ENCODE measurements at regions not wholly inside any gene's neighbourhood (a gene's known extent, or its start where the extent isn't known, plus 50 kb on each side); places are given as distances from the start of the nearest gene placed in this dataset.
A peak's percentile ranks its signal among the peaks of the same experiment; 100 is the strongest.

DNA sequence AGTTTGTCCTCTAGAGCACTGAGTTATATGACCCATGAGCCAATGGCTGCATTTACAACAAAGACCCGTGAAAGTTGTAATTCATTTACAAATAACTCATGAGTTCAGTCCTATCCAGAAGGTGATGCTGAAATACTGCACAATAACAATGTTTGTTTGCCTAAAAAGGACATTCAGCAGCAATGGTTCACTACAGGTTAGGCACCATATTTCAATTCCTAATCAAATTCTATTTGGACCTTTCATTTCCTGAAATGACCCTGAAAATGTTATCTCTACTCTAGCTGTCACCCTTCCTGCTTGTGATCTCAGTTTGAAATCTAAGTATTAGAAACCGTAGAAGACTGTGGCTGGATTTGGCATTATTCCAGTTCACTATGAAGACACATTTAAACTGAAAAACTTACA lies 191.2 kb upstream of the SAMSN1 start:
- ChIA-PET POLR2A (interaction anchor here in 1 of 2 donors (0.9 kb wide), 1 partner anchor 187 kb away, joined by 3 read pairs; no protein-coding TSS in a partner anchor), CTCF (interaction anchor here (0.6 to 2.3 kb wide), 32 partner anchors 9 to 855 kb away, joined by 3 to 17 read pairs (median 4); partner anchors contain the start of gene HSPA13 (in 1 of the 2))
- DNase-seq (no peak), ATAC-seq (replicated peaks in 1 of 4) (no peak)
- no peaks in the 10 kb centered on the region for H3K9me3 ChIP-seq
- H3K36me3 ChIP-seq (ENCODE audit: control insufficient read depth in 2 of 2, extremely low read depth in 1 of 2, insufficient read depth in 1 of 2, low read length in 1 of 2), result no peaks in the 10 kb centered on the region
- 78% methylated on average over 1 of the region's 2 CpGs for WGBS (ENCODE audit: insufficient coverage)
- no peak overlapping the region for H3K4me3 ChIP-seq (ENCODE audit: control insufficient read depth in 1 of 2, extremely low read depth in 1 of 2, low read length in 1 of 2)
- H3K36me3 Mint-ChIP-seq, result no peaks in the 10 kb centered on the region
- H3K27me3 ChIP-seq (replicated peaks in 1 of 2; ENCODE audit: control insufficient read depth in 2 of 2, extremely low read depth in 1 of 2, insufficient read depth in 2 of 2, low read length in 1 of 2), result no peaks in the 10 kb centered on the region
- H3K4me3 Mint-ChIP-seq, result no peak overlapping the region
- no peak overlapping the region for H3K27ac ChIP-seq (ENCODE audit: low read length)
- H3K4me1 Mint-ChIP-seq, result peaks cover 14 to 22% (median 20%) of the 10 kb centered on the region in 3 donors
- H3K9me3 Mint-ChIP-seq, result no peaks in the 10 kb centered on the region
- no peaks in the 10 kb centered on the region for H3K27me3 Mint-ChIP-seq
- H3K4me1 ChIP-seq (ENCODE audit: control insufficient read depth in 1 of 2, extremely low read depth in 1 of 2, insufficient read depth in 2 of 2, low read length in 2 of 2), result peaks cover 0 to 2% of the 10 kb centered on the region in 2 experiments
- peak overlapping the region in 1 of 2 donors; percentile 13 for H3K27ac Mint-ChIP-seq

DNA sequence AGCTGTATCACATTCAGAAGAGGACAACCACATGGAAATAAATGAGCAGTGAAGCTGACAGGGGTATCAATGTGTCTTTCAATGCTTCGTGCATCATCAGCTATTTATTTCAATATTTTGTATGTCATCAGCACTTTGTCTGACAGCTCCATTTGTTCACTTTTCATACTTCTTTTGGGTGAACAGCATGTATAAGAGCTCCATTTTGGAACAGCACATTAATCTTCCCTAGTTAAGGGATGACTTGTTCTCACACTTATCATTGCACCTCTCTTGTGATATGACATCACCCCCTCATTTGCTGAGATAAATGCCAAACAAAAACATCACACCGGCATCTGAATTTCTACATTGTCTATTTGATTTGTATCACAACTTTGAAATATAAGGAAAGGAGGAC lies 190.6 kb upstream of the SAMSN1 start:
- no peak overlapping the region for H3K27ac Mint-ChIP-seq
- ATAC-seq (replicated peaks in 1 of 4), result no peak

DNA sequence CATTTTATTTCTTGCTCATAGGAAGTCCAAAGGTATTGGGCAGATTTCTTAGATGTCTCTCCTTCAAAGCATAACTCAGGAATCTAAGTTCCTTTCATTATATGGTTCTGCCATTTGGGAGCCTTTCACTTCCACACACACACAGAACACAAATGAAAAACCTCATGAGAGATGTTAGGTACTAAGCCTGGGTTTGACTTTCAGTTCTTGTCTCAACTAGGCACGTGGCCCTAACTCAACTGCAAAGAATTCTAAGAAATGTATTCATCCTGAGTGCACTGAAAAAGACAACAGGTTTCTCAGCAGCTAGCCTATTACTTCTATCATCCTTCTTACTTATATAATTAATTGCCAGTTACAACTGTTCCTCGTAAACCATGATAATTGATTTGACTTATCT lies 190.0 kb upstream of the SAMSN1 start:
- no peaks in the 10 kb centered on the region for H3K27me3 ChIP-seq (replicated peaks in 1 of 2; ENCODE audit: control insufficient read depth in 2 of 2, extremely low read depth in 1 of 2, insufficient read depth in 2 of 2, low read length in 1 of 2)
- DNase-seq, result no peak
- H3K36me3 Mint-ChIP-seq, result no peaks in the 10 kb centered on the region
- H3K9me3 ChIP-seq, result no peaks in the 10 kb centered on the region
- POLR2A ChIA-PET, result interaction anchor here in 1 of 2 donors (0.6 to 0.9 kb wide), 2 partner anchors 210 to 738 kb away, joined by 3 read pairs; no protein-coding TSS in a partner anchor
- peak in 1 of 4 experiments; percentile 32 for ATAC-seq (replicated peaks in 1 of 4)
- H3K27me3 Mint-ChIP-seq, result no peaks in the 10 kb centered on the region
- WGBS (ENCODE audit: insufficient coverage), result 0% methylated on average over 1 of the region's 2 CpGs
- no peak overlapping the region for H3K4me3 Mint-ChIP-seq
- no peaks in the 10 kb centered on the region for H3K9me3 Mint-ChIP-seq
- peaks cover 0 to 2% of the 10 kb centered on the region in 2 experiments for H3K4me1 ChIP-seq (ENCODE audit: control insufficient read depth in 1 of 2, extremely low read depth in 1 of 2, insufficient read depth in 2 of 2, low read length in 2 of 2)
- peak overlapping the region in 1 of 2 donors; percentile 44 for H3K27ac Mint-ChIP-seq
- H3K4me1 Mint-ChIP-seq, result peaks cover 14 to 22% (median 20%) of the 10 kb centered on the region in 3 donors
- H3K4me3 ChIP-seq (ENCODE audit: control insufficient read depth in 1 of 2, extremely low read depth in 1 of 2, low read length in 1 of 2), result no peak overlapping the region
- CTCF ChIA-PET, result interaction anchor here (0.5 to 2.3 kb wide), 20 partner anchors 8 to 975 kb away, joined by 3 to 17 read pairs (median 4); no protein-coding TSS in a partner anchor
- H3K27ac ChIP-seq (ENCODE audit: low read length), result no peak overlapping the region
- no peaks in the 10 kb centered on the region for H3K36me3 ChIP-seq (ENCODE audit: control insufficient read depth in 2 of 2, extremely low read depth in 1 of 2, insufficient read depth in 1 of 2, low read length in 1 of 2)

More for the DNA sequence above, 190.6 kb upstream of the SAMSN1 start:
- Histone ChIP-seq H3K4me1 (ENCODE audit: control insufficient read depth in 1 of 2, extremely low read depth in 1 of 2, insufficient read depth in 2 of 2, low read length in 2 of 2) (peaks cover 0 to 2% of the 10 kb centered on the region in 2 experiments), H3K4me3 (ENCODE audit: control insufficient read depth in 1 of 2, extremely low read depth in 1 of 2, low read length in 1 of 2) (no peak overlapping the region), H3K27me3 (replicated peaks in 1 of 2; ENCODE audit: control insufficient read depth in 2 of 2, extremely low read depth in 1 of 2, insufficient read depth in 2 of 2, low read length in 1 of 2) (no peaks in the 10 kb centered on the region), H3K36me3 (ENCODE audit: control insufficient read depth in 2 of 2, extremely low read depth in 1 of 2, insufficient read depth in 1 of 2, low read length in 1 of 2) (no peaks in the 10 kb centered on the region), H3K27ac (ENCODE audit: low read length) (no peak overlapping the region), H3K9me3 (no peaks in the 10 kb centered on the region)
- ChIA-PET CTCF (interaction anchor here (0.5 to 2.3 kb wide), 21 partner anchors 8 to 974 kb away, joined by 3 to 17 read pairs (median 3); no protein-coding TSS in a partner anchor), POLR2A (interaction anchor here in 1 of 2 donors (0.9 kb wide), 1 partner anchor 186 kb away, joined by 3 read pairs; no protein-coding TSS in a partner anchor)
- no peaks in the 10 kb centered on the region for H3K36me3 Mint-ChIP-seq
- no peaks in the 10 kb centered on the region for H3K9me3 Mint-ChIP-seq
- no peak overlapping the region for H3K4me3 Mint-ChIP-seq
- H3K27me3 Mint-ChIP-seq, result no peaks in the 10 kb centered on the region
- no peak for DNase-seq
- 80% methylated on average over 1 of the region's 2 CpGs for WGBS (ENCODE audit: insufficient coverage)
- H3K4me1 Mint-ChIP-seq, result peaks cover 14 to 22% (median 20%) of the 10 kb centered on the region in 3 donors

DNA sequence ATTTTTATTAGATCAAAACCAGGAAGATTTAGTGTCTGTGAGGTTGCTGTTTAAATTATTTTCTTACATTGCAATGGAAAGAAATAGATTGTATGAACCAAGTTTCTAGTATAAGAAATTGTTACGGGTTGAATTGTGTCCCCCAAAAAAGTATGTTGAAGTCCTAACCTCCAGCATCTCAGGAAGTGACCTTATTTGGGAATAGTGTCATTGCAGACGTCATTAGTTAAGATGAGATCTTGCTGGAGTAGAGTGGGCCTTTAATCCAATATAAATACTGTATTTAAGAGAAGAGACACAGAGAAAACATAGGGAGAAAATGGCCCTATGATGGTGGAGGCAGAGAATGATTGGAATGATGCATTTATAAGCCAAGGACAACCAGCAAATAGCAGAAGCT lies 188.7 kb upstream of the SAMSN1 start:
- POLR2A ChIA-PET, result interaction anchor here in 1 of 2 donors (0.7 kb wide), 1 partner anchor 199 kb away, joined by 3 read pairs; no protein-coding TSS in a partner anchor
- Mint-ChIP-seq H3K4me3 (no peak overlapping the region), H3K4me1 (peaks cover 14 to 22% (median 20%) of the 10 kb centered on the region in 3 donors), H3K27ac (no peak overlapping the region), H3K9me3 (no peaks in the 10 kb centered on the region), H3K36me3 (no peaks in the 10 kb centered on the region), H3K27me3 (no peaks in the 10 kb centered on the region)
- Histone ChIP-seq H3K36me3 (ENCODE audit: control insufficient read depth in 2 of 2, extremely low read depth in 1 of 2, insufficient read depth in 1 of 2, low read length in 1 of 2) (no peaks in the 10 kb centered on the region), H3K4me1 (ENCODE audit: control insufficient read depth in 1 of 2, extremely low read depth in 1 of 2, insufficient read depth in 2 of 2, low read length in 2 of 2) (peaks cover 0 to 2% of the 10 kb centered on the region in 2 experiments), H3K27ac (ENCODE audit: low read length) (no peak overlapping the region), H3K4me3 (ENCODE audit: control insufficient read depth in 1 of 2, extremely low read depth in 1 of 2, low read length in 1 of 2) (no peak overlapping the region), H3K9me3 (no peaks in the 10 kb centered on the region), H3K27me3 (replicated peaks in 1 of 2; ENCODE audit: control insufficient read depth in 2 of 2, extremely low read depth in 1 of 2, insufficient read depth in 2 of 2, low read length in 1 of 2) (no peaks in the 10 kb centered on the region)
- ATAC-seq (replicated peaks in 1 of 4) (no peak), DNase-seq (no peak)
- CTCF ChIA-PET, result interaction anchor here (1.1 to 2.0 kb wide), 4 partner anchors 16 to 818 kb away, joined by 4 to 7 read pairs (median 5); no protein-coding TSS in a partner anchor
- 100% methylated on average over 1 of the region's 2 CpGs for WGBS (ENCODE audit: insufficient coverage)

DNA sequence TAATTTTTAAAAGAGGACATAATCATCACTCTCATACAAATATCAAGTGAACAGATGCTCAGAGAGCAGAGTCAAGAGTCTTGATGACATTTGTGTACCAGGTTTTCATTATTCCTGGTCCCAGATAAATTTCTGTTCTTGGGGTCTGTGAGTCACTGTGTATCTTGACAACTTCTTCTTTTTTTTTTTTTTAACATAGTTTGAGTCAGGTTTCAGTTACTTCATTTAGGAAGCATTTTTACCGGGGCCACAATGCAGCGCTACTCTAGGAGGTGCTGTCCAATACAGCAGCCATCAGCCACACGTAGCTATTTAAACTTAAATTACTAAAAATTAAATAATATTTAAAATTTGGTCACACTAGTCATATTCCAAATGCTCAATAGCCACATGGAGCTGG lies 188.1 kb upstream of the SAMSN1 start:
- peaks cover 14 to 22% (median 20%) of the 10 kb centered on the region in 3 donors for H3K4me1 Mint-ChIP-seq
- no peak for DNase-seq
- H3K9me3 Mint-ChIP-seq, result no peaks in the 10 kb centered on the region
- no peaks in the 10 kb centered on the region for H3K36me3 Mint-ChIP-seq
- no peak for ATAC-seq (replicated peaks in 1 of 4)
- H3K4me3 ChIP-seq (ENCODE audit: control insufficient read depth in 1 of 2, extremely low read depth in 1 of 2, low read length in 1 of 2), result no peak overlapping the region
- H3K36me3 ChIP-seq (ENCODE audit: control insufficient read depth in 2 of 2, extremely low read depth in 1 of 2, insufficient read depth in 1 of 2, low read length in 1 of 2), result no peaks in the 10 kb centered on the region
- no peaks in the 10 kb centered on the region for H3K27me3 Mint-ChIP-seq
- POLR2A ChIA-PET, result interaction anchor here in 1 of 2 donors (0.7 kb wide), 1 partner anchor 199 kb away, joined by 3 read pairs; no protein-coding TSS in a partner anchor
- peaks cover 0 to 2% of the 10 kb centered on the region in 2 experiments for H3K4me1 ChIP-seq (ENCODE audit: control insufficient read depth in 1 of 2, extremely low read depth in 1 of 2, insufficient read depth in 2 of 2, low read length in 2 of 2)
- H3K27me3 ChIP-seq (replicated peaks in 1 of 2; ENCODE audit: control insufficient read depth in 2 of 2, extremely low read depth in 1 of 2, insufficient read depth in 2 of 2, low read length in 1 of 2), result no peaks in the 10 kb centered on the region
- H3K27ac Mint-ChIP-seq, result no peak overlapping the region
- no peak overlapping the region for H3K4me3 Mint-ChIP-seq
- no peaks in the 10 kb centered on the region for H3K9me3 ChIP-seq
- CTCF ChIA-PET, result no interaction called here
- H3K27ac ChIP-seq (ENCODE audit: low read length), result no peak overlapping the region
- WGBS (ENCODE audit: insufficient coverage), result no CpG with 5 or more reads among the region's 3 CpGs

DNA sequence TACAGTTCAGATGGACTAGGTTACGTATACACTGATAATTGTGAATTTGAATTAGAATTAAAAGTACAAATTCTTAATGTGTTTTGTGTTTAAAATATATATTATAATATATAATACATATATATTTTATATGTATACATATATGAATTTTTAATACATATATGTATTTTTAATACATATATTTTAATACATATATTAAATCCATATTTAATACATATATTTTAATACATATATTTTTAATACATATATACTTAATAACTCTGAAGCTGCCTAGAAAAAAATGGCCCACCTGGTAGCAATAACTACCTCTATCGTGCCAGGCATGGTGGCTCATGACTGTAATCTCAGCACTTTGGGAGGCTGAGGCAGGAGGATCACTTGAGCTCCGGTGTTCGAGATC lies 179.1 kb upstream of the SAMSN1 start:
- ChIA-PET POLR2A (interaction anchor here in 1 of 2 donors (0.7 kb wide), 1 partner anchor 789 kb away, joined by 3 read pairs; no protein-coding TSS in a partner anchor), CTCF (no interaction called here)
- H3K27ac Mint-ChIP-seq, result no peak overlapping the region
- H3K4me1 Mint-ChIP-seq, result peaks cover 0 to 6% (median 2%) of the 10 kb centered on the region in 3 donors
- Histone ChIP-seq H3K4me1 (ENCODE audit: control insufficient read depth in 1 of 2, extremely low read depth in 1 of 2, insufficient read depth in 2 of 2, low read length in 2 of 2) (no peaks in the 10 kb centered on the region), H3K36me3 (ENCODE audit: control insufficient read depth in 2 of 2, extremely low read depth in 1 of 2, insufficient read depth in 1 of 2, low read length in 1 of 2) (no peaks in the 10 kb centered on the region), H3K27me3 (replicated peaks in 1 of 2; ENCODE audit: control insufficient read depth in 2 of 2, extremely low read depth in 1 of 2, insufficient read depth in 2 of 2, low read length in 1 of 2) (no peaks in the 10 kb centered on the region), H3K27ac (ENCODE audit: low read length) (no peak overlapping the region), H3K4me3 (ENCODE audit: control insufficient read depth in 1 of 2, extremely low read depth in 1 of 2, low read length in 1 of 2) (no peak overlapping the region), H3K9me3 (no peaks in the 10 kb centered on the region)
- WGBS (ENCODE audit: insufficient coverage), result no CpG with 5 or more reads among the region's 4 CpGs
- ATAC-seq (replicated peaks in 1 of 4) (no peak), DNase-seq (no peak)
- H3K36me3 Mint-ChIP-seq, result no peaks in the 10 kb centered on the region
- no peak overlapping the region for H3K4me3 Mint-ChIP-seq
- H3K27me3 Mint-ChIP-seq, result no peaks in the 10 kb centered on the region
- H3K9me3 Mint-ChIP-seq, result no peaks in the 10 kb centered on the region
